ENCODE measurements at regions not wholly inside any gene's neighbourhood (a gene's known extent, or its start where the extent isn't known, plus 50 kb on each side); places are given as distances from the start of the nearest gene placed in this dataset.

DNA sequence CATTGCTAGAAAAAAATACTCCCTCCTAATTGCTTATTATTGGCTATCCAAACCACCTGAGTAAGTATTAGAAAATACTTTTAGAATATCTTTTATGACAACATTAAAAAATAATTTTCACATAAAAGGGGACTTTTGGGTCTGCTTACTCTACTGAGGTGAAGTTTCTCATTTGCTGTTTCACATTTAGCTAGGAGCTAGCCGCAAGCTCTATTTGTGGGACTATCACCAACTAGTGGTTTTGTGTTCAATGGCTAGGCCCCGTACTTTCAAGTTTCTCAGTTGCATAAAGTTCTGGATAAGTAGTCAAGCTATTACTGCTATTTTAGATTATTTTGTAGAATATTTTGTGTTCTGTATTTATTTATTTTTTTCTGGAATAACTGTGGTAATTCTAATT, 244.2 kb upstream of the SLITRK3 start:
- no peak for TF ChIP-seq POLR2A (IDR thresholded peaks at IDR 0.05)
- TF ChIP-seq, protein P1, sequence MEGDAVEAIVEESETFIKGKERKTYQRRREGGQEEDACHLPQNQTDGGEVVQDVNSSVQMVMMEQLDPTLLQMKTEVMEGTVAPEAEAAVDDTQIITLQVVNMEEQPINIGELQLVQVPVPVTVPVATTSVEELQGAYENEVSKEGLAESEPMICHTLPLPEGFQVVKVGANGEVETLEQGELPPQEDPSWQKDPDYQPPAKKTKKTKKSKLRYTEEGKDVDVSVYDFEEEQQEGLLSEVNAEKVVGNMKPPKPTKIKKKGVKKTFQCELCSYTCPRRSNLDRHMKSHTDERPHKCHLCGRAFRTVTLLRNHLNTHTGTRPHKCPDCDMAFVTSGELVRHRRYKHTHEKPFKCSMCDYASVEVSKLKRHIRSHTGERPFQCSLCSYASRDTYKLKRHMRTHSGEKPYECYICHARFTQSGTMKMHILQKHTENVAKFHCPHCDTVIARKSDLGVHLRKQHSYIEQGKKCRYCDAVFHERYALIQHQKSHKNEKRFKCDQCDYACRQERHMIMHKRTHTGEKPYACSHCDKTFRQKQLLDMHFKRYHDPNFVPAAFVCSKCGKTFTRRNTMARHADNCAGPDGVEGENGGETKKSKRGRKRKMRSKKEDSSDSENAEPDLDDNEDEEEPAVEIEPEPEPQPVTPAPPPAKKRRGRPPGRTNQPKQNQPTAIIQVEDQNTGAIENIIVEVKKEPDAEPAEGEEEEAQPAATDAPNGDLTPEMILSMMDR (IDR thresholded peaks at IDR 0.05): no peak

Data from right lobe of liver (tissue), 4 donors.